B cell (primary cell): ENCODE measurements at regions not wholly inside any gene's neighbourhood (a gene's known extent, or its start where the extent isn't known, plus 50 kb on each side); places are given as distances from the start of the nearest gene placed in this dataset.

Experiments used
- CTCF ChIP-seq: fragments of 200-600 bp; IDR thresholded peaks from one replicate; pipeline ENCODE4 v1.8.0; 2022; ENCODE audit warnings: antibody characterized with exemption, mild to moderate bottlenecking
- EZH2 ChIP-seq: IDR thresholded peaks from 2 replicates; pipeline ENCODE4 v1.6.1; 2012; ENCODE audit warnings: borderline replicate concordance, low read depth, mild to moderate bottlenecking, moderate library complexity, low read length; ENCODE audit not compliant: insufficient read depth, poor library complexity, severe bottlenecking

- no peak for TF ChIP-seq CTCF
- no peak for TF ChIP-seq EZH2
Measured at GRCh38 chr3:184456476-184456875, 76.6 kb downstream of the CHRD start.
